ENCODE measurements at regions not wholly inside any gene's neighbourhood (a gene's known extent, or its start where the extent isn't known, plus 50 kb on each side); places are given as distances from the start of the nearest gene placed in this dataset.

DNA sequence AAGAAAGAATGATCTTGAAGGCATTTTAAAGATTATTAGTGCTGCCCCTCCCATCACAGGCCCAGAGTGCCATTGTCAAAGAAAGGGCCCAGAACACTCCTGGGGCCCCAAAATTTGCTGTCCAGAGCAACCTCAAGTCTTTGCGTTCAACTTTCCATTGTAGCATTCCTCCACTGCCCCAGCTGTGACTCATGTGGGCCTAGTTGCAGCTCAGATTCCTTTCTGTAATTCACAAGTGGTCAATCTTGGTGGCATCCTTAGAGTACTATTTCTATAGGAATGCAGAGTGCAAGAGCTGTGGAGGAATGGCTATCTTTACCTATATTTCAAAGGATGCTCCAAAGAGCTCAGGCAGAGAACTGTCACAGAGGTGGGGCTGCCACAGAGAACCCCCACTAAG, 1500.8 kb upstream of the IGFBP7 start:
- Histone ChIP-seq H4K91ac (ENCODE audit: low read length) (no peak overlapping the region), H3K4me1 (ENCODE audit: control insufficient read depth, insufficient read depth, low read depth, low read length) (no peaks in the 10 kb centered on the region), H3K4me3 (ENCODE audit: insufficient read depth in 1 of 2, low read depth in 1 of 2, low read length in 2 of 2) (no peak overlapping the region), H2BK120ac (ENCODE audit: low read depth, low read length) (no peak overlapping the region), H3K14ac (ENCODE audit: low read length in 2 of 2) (no peak overlapping the region), H3K9me3 (ENCODE audit: control insufficient read depth, low read length) (peaks cover 5% of the 10 kb centered on the region), H3K27ac (ENCODE audit: low read length, poor library complexity, severe bottlenecking) (no peak overlapping the region), H3K79me1 (replicated peaks; ENCODE audit: low read length, poor library complexity, severe bottlenecking) (no peaks in the 10 kb centered on the region), H2BK12ac (ENCODE audit: low read length in 2 of 2) (no peak overlapping the region), H3K4ac (ENCODE audit: low read depth in 1 of 2, low read length in 2 of 2) (no peak overlapping the region), H2BK15ac (ENCODE audit: low read depth, poor library complexity, severe bottlenecking) (no peak overlapping the region), H3K23ac (ENCODE audit: low read length in 2 of 2) (no peak overlapping the region), H3K27me3 (ENCODE audit: control insufficient read depth in 1 of 2, insufficient read depth in 1 of 2, low read length in 2 of 2) (no peaks in the 10 kb centered on the region), H2BK5ac (ENCODE audit: low read depth, low read length, poor library complexity, severe bottlenecking) (no peak overlapping the region), H3K4me2 (ENCODE audit: low read length, poor library complexity, severe bottlenecking) (no peak overlapping the region), H2AK5ac (ENCODE audit: low read length, severe bottlenecking) (no peak overlapping the region), H2AFZ (ENCODE audit: low read depth, low read length) (no peak overlapping the region), H4K8ac (ENCODE audit: low read length) (no peak overlapping the region), H3K36me3 (ENCODE audit: control insufficient read depth in 1 of 2, insufficient read depth in 2 of 2, low read depth in 1 of 2, low read length in 2 of 2) (no peaks in the 10 kb centered on the region), H3K9ac (ENCODE audit: low read length) (no peak overlapping the region), H3K18ac (ENCODE audit: low read depth in 1 of 2, low read length in 2 of 2) (no peak overlapping the region)
- DNase-seq, result no peak
- 78% methylated on average over 1 of the region's 1 CpG for WGBS

- Histone ChIP-seq H3K27me3 (ENCODE audit: control insufficient read depth in 1 of 2, insufficient read depth in 1 of 2, low read length in 2 of 2) (no peaks in the 10 kb centered on the region), H3K14ac (ENCODE audit: low read length in 2 of 2) (no peak overlapping the region), H3K36me3 (ENCODE audit: control insufficient read depth in 1 of 2, insufficient read depth in 2 of 2, low read depth in 1 of 2, low read length in 2 of 2) (no peaks in the 10 kb centered on the region), H2BK12ac (ENCODE audit: low read length in 2 of 2) (no peak overlapping the region), H2AFZ (ENCODE audit: low read depth, low read length) (no peak overlapping the region), H3K9ac (ENCODE audit: low read length) (no peak overlapping the region), H3K4me3 (ENCODE audit: insufficient read depth in 1 of 2, low read depth in 1 of 2, low read length in 2 of 2) (no peak overlapping the region), H3K4me1 (ENCODE audit: control insufficient read depth, insufficient read depth, low read depth, low read length) (no peaks in the 10 kb centered on the region), H3K79me1 (replicated peaks; ENCODE audit: low read length, poor library complexity, severe bottlenecking) (no peaks in the 10 kb centered on the region), H4K91ac (ENCODE audit: low read length) (no peak overlapping the region), H3K23ac (ENCODE audit: low read length in 2 of 2) (no peak overlapping the region), H3K4me2 (ENCODE audit: low read length, poor library complexity, severe bottlenecking) (no peak overlapping the region), H2BK5ac (ENCODE audit: low read depth, low read length, poor library complexity, severe bottlenecking) (no peak overlapping the region), H3K27ac (ENCODE audit: low read length, poor library complexity, severe bottlenecking) (no peak overlapping the region), H2BK15ac (ENCODE audit: low read depth, poor library complexity, severe bottlenecking) (no peak overlapping the region), H3K4ac (ENCODE audit: low read depth in 1 of 2, low read length in 2 of 2) (no peak overlapping the region), H2BK120ac (ENCODE audit: low read depth, low read length) (no peak overlapping the region), H2AK5ac (ENCODE audit: low read length, severe bottlenecking) (no peak overlapping the region), H3K18ac (ENCODE audit: low read depth in 1 of 2, low read length in 2 of 2) (no peak overlapping the region), H3K9me3 (ENCODE audit: control insufficient read depth, low read length) (peaks cover 5% of the 10 kb centered on the region), H4K8ac (ENCODE audit: low read length) (no peak overlapping the region)
- WGBS, result 89% methylated on average over 2 of the region's 4 CpGs
- no peak for DNase-seq
Measured at GRCh38 chr4:58606303-58606702, 1496.1 kb upstream of the IGFBP7 start.

DNA sequence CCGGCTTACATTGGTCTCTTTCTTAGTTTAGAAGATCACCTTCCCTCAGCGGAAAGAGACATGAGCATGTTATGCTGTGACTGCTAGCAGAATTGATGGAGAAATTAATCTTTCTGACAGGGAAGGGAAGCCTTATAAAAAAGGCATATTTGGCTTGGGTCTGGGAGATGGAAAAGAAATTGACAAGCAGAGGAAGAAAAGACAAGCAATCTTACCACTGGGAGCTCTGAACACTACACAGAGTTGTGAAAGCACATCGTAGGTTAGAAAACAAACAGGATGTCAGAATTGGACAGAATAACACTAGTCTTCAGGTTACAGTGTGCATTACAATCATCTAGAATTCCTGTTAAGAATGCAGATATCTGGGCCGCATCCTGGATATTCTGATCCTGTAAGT, 1493.8 kb upstream of the IGFBP7 start:
- no peak for DNase-seq
- Histone ChIP-seq H3K9me3 (ENCODE audit: control insufficient read depth, low read length) (no peaks in the 10 kb centered on the region), H3K14ac (ENCODE audit: low read length in 2 of 2) (no peak overlapping the region), H4K91ac (ENCODE audit: low read length) (no peak overlapping the region), H2BK15ac (ENCODE audit: low read depth, poor library complexity, severe bottlenecking) (no peak overlapping the region), H3K4ac (ENCODE audit: low read depth in 1 of 2, low read length in 2 of 2) (no peak overlapping the region), H4K8ac (ENCODE audit: low read length) (no peak overlapping the region), H3K36me3 (ENCODE audit: control insufficient read depth in 1 of 2, insufficient read depth in 2 of 2, low read depth in 1 of 2, low read length in 2 of 2) (no peaks in the 10 kb centered on the region), H3K79me1 (replicated peaks; ENCODE audit: low read length, poor library complexity, severe bottlenecking) (no peaks in the 10 kb centered on the region), H3K27ac (ENCODE audit: low read length, poor library complexity, severe bottlenecking) (no peak overlapping the region), H2BK12ac (ENCODE audit: low read length in 2 of 2) (no peak overlapping the region), H2AFZ (ENCODE audit: low read depth, low read length) (no peak overlapping the region), H3K27me3 (ENCODE audit: control insufficient read depth in 1 of 2, insufficient read depth in 1 of 2, low read length in 2 of 2) (no peaks in the 10 kb centered on the region), H3K23ac (ENCODE audit: low read length in 2 of 2) (no peak overlapping the region), H3K18ac (ENCODE audit: low read depth in 1 of 2, low read length in 2 of 2) (no peak overlapping the region), H2BK5ac (ENCODE audit: low read depth, low read length, poor library complexity, severe bottlenecking) (no peak overlapping the region), H2AK5ac (ENCODE audit: low read length, severe bottlenecking) (no peak overlapping the region), H3K4me3 (ENCODE audit: insufficient read depth in 1 of 2, low read depth in 1 of 2, low read length in 2 of 2) (no peak overlapping the region), H3K9ac (ENCODE audit: low read length) (no peak overlapping the region), H3K4me2 (ENCODE audit: low read length, poor library complexity, severe bottlenecking) (no peak overlapping the region), H3K4me1 (ENCODE audit: control insufficient read depth, insufficient read depth, low read depth, low read length) (no peaks in the 10 kb centered on the region), H2BK120ac (ENCODE audit: low read depth, low read length) (no peak overlapping the region)
- 86% methylated on average over 3 of the region's 4 CpGs for WGBS

DNA sequence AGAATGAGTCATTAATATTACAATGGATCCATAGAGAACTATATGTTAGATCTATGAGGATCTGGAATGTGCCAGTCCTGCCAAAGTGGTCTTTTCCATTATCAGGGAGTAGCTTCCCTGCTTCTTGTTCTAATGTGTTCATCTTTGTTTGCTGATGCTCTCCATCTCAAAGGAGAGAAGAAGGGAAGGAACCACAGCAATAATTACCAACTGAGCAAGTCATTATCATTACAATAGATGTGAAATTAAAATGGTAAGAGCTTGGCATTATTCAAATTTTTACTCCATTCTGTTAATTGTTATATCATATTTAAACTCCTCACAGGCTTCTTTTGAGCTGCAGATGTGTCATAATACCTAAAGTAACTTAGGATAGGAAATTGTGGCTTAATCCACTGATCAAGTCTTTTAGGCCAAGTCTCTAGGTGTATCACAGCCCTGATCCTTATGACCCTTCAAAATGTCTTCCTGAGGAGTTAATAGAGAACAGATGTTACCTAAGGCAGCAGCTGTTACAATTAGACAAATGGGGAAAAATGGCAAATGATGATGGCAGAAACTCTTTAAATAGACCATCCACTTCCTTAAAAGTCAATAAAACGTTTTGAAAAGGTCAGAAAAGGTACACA, 1492.7 kb upstream of the IGFBP7 start:
- Histone ChIP-seq H3K18ac (ENCODE audit: low read depth in 1 of 2, low read length in 2 of 2) (no peak overlapping the region), H2AK5ac (ENCODE audit: low read length, severe bottlenecking) (no peak overlapping the region), H4K8ac (ENCODE audit: low read length) (no peak overlapping the region), H3K4me2 (ENCODE audit: low read length, poor library complexity, severe bottlenecking) (no peak overlapping the region), H3K9me3 (ENCODE audit: control insufficient read depth, low read length) (no peaks in the 10 kb centered on the region), H2AFZ (ENCODE audit: low read depth, low read length) (no peak overlapping the region), H3K79me1 (replicated peaks; ENCODE audit: low read length, poor library complexity, severe bottlenecking) (no peaks in the 10 kb centered on the region), H2BK12ac (ENCODE audit: low read length in 2 of 2) (no peak overlapping the region), H2BK15ac (ENCODE audit: low read depth, poor library complexity, severe bottlenecking) (no peak overlapping the region), H3K23ac (ENCODE audit: low read length in 2 of 2) (no peak overlapping the region), H3K36me3 (ENCODE audit: control insufficient read depth in 1 of 2, insufficient read depth in 2 of 2, low read depth in 1 of 2, low read length in 2 of 2) (no peaks in the 10 kb centered on the region), H2BK5ac (ENCODE audit: low read depth, low read length, poor library complexity, severe bottlenecking) (no peak overlapping the region), H3K14ac (ENCODE audit: low read length in 2 of 2) (no peak overlapping the region), H3K9ac (ENCODE audit: low read length) (no peak overlapping the region), H3K27me3 (ENCODE audit: control insufficient read depth in 1 of 2, insufficient read depth in 1 of 2, low read length in 2 of 2) (no peaks in the 10 kb centered on the region), H3K4me3 (ENCODE audit: insufficient read depth in 1 of 2, low read depth in 1 of 2, low read length in 2 of 2) (no peak overlapping the region), H3K4me1 (ENCODE audit: control insufficient read depth, insufficient read depth, low read depth, low read length) (no peaks in the 10 kb centered on the region), H3K27ac (ENCODE audit: low read length, poor library complexity, severe bottlenecking) (no peak overlapping the region), H2BK120ac (ENCODE audit: low read depth, low read length) (no peak overlapping the region), H3K4ac (ENCODE audit: low read depth in 1 of 2, low read length in 2 of 2) (no peak overlapping the region), H4K91ac (ENCODE audit: low read length) (no peak overlapping the region)
- 0% methylated on average over 1 of the region's 1 CpG for WGBS
- DNase-seq, result no peak

All from mesenchymal stem cell (in vitro differentiated cells and primary cell).